ENCODE measurements at regions not wholly inside any gene's neighbourhood (a gene's known extent, or its start where the extent isn't known, plus 50 kb on each side); places are given as distances from the start of the nearest gene placed in this dataset.
A peak's percentile ranks its signal among the peaks of the same experiment; 100 is the strongest.
"Not testable (repeated sequence)": the region's sequence is repeated elsewhere in the genome, so short reads cannot be mapped to it uniquely, and the experiment has no call there.

DNA sequence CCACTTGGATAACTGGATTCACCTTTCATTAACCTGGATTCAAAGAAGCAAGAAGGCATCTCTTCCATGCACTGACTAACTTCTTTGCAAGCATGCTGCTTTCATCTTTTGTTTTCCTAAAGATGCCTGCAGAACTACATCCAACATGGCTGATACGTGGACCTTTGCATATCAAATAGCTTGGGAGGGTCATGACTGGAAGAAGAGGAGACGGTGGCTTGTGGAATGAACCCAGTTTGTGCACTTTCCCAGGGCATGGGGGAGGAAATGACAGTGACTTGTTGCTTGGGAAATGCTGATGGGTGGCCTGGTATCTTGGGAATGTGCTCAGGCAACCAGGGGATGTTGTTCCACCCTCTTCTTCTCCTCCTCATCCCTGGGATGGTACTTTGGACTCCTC, 133.4 kb downstream of the TRIM43 start:
- DNase-seq (ENCODE audit: low read depth in 4 of 4, low spot score in 3 of 4) = not testable (repeated sequence)

DNA sequence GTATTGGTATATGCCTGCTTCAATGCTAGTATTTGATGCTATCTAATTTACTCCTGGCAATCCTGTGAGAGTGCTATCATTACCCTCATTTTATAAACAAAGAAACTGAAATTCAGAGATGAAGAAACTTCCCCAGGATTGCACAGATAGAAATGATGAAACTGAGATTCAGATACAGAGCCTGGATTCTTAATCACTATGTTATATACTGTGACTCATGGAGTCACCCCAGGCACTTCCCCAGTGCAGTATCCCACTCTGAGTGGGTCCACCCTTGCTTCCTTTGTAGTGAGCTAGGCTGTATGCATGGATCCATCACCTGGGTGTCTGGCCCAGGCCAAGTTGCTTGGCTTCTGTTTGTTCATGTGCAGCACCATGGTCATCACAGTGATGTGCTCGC, 133.9 kb downstream of the TRIM43 start:
- DNase-seq (ENCODE audit: low read depth in 4 of 4, low spot score in 3 of 4) = not testable (repeated sequence)

DNA sequence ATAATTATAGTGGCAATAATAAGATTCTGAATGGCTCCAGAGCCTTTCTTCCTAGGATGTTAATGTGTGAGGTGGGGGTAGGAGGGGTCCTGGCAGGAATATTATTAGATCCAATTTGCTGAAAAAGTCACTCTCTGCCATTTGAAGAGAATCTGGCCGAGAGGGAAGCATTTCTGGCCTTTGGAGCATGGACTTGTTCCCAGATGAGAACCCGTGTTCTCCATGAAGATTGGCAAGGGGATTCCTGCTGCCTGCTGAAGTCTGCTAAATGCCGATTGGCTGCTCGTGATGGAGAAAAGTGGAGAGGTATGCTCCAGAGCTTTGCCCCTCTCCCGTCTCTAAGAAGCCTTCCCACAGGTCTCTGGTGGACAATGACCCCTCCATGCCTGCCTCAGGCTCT, 135.6 kb downstream of the TRIM43 start:
- DNase-seq (ENCODE audit: low read depth in 4 of 4, low spot score in 3 of 4) = not testable (repeated sequence)

DNA sequence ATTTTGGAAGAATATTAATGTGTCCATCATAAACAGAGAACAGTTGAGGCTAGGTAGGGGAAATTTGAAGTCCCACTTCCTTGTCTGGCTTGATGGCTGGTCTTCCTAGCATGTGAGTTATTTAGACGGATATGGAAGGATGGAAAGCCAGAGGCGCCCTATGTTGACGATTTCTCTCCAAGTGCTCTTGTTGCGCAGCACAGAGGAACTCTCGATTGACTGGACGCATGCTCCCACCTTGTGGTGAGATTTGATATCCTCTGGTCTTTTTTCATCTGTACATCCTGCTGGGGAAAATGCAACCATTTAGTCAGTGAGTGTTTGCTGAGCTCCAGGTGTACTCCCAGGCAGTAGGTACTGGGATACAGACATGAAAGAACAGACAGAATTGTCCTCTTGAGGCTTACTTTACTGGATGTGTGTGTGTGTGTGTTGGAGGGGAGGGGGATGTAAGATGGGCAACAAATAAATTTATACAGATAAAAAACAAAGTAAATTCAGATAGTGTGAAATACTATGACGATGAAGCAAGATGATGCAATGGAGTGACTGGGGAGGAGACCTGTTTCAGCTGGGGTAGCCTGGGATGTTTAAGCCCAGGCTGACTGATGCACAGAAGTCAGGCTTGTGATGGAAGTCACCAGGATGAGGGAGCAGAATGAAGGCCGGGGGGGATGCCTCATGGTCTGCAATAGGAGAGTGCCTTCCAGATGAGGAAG, 137.2 kb downstream of the TRIM43 start:
- peak; percentile 49 to 67 (median 58) for DNase-seq (ENCODE audit: low read depth in 4 of 4, low spot score in 3 of 4)

DNA sequence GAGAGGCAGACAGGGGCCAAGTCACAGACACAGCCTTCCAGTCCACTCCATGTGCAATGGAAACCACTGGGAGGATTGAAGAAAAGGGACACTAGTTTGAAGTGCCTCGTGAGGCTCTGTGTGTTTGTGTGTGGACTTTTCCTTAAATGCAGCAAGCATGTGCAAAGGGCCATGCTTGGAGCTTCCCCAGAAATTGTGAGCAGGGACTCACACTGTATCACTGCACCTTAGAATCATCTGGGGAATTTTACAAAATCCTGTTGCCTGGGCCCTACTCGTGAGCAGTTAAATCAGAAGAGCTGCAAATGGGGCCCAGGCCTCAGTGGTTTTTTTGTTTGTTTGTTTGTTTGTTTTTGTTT, 137.8 kb downstream of the TRIM43 start:
- no peak for DNase-seq (ENCODE audit: low read depth in 4 of 4, low spot score in 3 of 4)

DNA sequence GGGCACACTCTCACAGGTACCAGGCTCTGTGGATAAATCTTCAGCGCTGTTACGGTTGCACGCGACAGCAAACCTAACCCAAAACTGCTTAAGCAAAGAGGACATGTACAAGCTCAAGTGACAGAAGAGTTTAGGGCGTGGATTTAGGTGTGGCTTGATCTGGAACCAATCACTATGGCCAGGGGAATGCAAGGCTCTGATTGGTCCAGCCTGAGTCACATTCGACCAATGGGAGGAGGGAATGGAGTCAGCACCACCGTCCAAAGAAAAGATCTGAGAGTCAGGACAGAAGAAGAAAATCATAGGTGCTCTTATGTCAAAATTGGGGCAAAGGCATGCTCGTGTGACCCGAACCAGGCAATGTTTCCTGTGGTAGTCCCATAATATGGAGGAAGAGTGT, 139.0 kb downstream of the TRIM43 start:
- no peak for DNase-seq (ENCODE audit: low read depth in 4 of 4, low spot score in 3 of 4)

DNA sequence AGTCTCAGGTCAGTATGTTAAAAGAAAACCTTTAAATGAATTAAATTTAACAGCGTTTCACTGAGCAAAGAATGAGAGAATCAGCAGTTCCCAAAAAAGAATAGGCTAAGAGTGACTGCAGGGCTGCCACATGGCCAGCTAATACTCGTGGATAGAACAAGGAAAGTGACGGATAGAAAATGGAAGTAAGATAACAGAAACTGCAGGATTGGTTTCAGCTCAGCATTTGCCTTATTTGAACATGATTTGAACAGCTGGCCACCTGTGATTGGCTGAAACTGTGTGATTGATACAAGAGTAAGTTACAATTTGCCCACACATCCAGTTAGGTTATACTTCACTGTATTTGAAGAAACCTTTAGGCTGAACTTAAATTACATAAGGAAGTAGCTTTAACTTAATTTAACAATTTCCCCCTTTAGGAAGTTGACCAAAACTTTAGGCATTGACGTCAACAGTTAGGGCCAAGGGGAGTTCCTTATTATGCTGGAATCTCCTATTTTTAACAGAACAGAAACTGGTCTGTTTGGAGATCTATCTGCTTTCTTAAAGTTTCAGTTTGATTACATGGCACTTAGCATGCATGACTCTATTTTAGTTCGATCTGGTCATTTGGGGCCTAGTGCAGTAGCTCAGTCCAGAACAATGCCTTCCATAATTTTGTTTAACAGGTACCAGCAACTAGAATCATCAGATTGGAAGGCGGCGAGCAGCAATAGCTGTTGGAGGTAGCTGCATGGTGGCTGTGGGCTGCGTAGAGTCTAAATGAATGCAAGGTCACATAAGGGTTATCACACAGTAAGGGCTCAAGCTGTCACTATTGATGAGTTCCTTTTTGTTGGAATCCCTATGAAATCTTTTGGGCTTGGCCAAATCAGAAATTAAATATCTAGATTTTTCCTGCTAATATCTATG, 143.4 kb downstream of the TRIM43 start:
- no peak for DNase-seq (ENCODE audit: low read depth in 4 of 4, low spot score in 3 of 4)

DNA sequence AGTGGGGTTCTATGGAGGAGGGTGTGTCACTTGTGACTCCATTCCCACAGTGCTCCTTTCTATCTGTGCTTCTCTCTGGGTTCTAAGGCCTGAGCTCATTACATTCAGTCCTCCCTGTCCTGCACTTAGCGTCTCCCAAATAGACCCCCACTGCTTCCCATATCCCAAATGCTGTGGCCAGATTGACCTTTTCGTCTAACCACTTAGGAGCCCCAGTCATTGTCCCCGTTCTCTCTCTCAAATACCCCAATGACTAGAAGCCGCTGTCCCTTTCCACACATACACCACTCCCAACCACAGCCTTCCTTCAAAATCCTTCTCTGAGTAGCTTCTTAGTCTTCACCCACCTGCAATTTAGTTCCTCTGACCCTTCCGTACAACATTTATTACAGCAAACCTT, 146.5 kb downstream of the TRIM43 start:
- no peak for DNase-seq (ENCODE audit: low read depth in 4 of 4, low spot score in 3 of 4)

DNA sequence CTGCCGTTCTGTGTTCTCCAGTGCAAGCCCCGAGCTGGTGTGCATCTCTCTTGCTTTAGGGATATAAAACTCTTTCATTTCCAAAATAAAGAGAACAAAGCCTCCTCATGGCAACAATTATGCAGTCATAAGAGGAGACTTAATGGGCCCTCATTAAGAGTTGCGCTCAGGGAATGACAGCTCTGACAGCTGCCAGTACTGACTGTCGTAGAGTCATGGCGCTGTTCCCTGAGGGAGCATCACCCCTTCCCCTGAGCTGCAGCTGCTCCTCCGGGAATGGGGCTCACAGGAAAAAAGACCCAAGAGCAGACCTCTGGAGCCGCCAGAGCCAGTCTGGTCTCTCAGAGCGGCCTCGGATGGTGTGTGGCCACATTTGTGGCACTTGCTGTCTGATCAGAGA, 160.3 kb downstream of the TRIM43 start:
- not testable (repeated sequence) for DNase-seq (ENCODE audit: low read depth in 4 of 4, low spot score in 3 of 4)

DNA sequence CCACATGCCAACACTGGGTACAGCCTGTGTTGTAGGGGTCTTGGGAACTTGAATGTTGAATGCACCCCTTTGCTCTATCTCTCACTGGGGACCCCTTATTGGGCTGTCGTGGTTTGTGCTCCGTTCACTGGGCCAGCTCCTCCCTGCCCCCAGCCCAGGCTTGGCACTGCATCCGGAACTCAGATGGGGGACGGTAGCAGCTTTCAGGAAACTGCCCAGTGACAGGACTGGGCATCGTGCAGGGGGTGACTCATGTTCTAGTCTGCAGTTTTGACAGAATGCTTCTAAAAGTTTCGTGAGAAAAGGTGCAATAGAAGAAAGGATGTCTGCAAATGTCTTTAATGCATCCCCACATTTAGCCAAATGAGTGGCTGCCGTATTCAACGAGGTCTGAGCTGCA, 162.0 kb downstream of the TRIM43 start:
- DNase-seq (ENCODE audit: low read depth in 4 of 4, low spot score in 3 of 4) = not testable (repeated sequence)

DNA sequence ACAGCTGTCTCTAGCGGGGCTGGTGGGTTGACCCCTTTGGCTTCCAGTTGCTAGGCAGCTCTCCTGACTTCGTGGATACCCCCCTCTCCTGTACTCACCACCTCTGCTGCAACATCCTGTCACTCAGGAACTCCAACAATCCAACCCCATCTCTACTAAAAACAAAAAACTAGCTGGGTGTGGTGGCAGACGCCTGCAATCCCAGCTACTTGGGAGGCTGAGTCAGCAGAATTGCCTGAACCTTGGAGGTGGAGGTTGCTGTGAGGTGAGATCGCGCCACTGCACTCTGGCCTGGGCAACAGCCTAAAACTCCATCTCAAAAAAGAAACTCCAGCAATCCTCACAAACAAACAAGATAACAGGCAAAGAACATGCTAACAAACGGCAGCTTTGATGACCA, 162.4 kb downstream of the TRIM43 start:
- DNase-seq (ENCODE audit: low read depth in 4 of 4, low spot score in 3 of 4) = not testable (repeated sequence)

DNA sequence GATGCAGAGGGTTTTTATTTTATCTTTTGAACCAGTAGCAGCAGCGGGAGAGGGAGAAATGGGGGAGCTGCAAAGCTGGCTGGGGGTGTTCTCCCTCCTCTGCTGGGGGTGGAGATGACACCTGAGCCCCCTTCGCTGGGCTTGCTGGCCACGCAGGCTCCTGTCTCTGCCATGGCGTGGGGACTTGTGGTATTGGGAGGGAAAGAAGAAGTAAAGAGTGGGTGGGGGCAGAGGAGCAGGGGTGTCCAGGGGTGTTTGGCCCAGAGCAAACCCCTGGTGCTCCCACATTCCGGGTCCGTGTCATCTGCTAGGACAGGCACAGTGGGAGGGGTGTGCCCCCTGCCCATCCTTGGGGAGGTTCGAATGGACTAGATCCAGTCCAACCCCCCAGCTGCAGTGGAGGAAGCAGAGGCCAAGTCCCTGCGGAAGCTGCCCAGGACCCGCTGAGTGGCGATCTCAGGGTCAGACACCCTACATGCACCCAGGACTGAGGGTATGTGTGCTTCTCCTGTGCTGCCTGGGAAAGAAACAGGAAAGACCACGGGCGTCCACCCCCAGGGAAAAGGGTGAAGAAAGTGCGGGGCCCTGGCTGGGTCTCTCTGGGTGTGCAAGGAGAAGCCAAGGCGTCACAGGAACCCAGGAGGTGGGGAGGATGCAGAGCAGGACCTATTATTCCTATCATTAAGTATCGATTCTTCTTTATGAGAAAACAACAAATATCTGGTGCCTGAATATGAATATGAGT, 163.2 kb downstream of the TRIM43 start:
- not testable (repeated sequence) for DNase-seq (ENCODE audit: low read depth in 4 of 4, low spot score in 3 of 4)

DNA sequence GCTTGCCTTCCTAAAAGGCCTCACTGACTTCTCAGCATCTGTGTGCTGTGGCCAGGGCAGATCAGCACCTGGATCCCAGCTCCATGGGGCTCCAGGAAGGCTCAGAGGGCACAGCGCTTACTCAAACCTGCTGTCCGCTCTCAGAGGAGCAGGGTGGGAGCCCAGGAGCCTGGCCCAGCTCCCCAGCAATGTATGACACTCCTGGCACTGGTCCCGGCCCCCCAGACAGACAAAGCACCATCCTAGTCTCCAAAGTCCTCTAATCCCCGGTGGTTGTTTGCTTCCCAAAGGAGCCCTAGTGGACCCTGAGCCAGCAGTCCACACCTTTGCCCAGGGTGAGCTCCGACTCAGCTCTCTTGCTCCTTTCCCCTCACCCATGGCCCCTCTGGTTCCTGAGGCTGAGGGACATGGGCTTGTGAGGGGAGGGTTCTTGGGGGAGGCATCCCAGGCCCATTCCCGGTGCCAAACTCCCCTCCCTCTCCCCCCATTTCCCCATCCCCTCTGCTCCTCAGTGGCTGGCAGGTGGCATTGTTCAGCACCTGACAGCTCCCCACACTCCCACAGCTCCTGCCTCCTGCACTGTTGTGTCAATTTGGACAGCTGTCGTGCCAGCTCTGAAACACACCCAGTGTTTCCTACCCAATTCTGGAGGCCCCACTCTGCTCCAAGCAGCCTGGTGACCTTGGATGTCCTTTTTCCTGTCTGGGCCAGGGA, 164.3 kb downstream of the TRIM43 start:
- not testable (repeated sequence) for DNase-seq (ENCODE audit: low read depth in 4 of 4, low spot score in 3 of 4)

DNA sequence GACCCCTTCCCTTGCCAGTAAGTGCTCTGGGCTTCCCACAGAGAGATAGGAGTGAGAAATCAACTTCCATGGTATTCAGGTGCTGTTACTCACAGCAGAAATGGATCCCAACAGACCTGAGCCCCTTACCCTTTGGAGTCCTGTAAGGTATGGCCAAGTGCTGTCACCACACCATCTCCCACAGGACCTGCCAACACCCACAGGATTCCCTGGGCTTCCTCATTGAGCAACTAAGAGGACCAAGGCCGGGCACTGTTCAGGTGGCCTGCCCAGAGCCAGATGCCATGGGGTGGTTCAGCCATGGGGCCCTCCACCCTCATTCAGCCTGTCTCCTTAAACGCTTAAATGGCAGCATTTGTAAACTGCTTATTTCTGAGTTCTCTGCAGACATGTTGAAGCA, 166.2 kb downstream of the TRIM43 start:
- no peak for DNase-seq (ENCODE audit: low read depth in 4 of 4, low spot score in 3 of 4)

DNA sequence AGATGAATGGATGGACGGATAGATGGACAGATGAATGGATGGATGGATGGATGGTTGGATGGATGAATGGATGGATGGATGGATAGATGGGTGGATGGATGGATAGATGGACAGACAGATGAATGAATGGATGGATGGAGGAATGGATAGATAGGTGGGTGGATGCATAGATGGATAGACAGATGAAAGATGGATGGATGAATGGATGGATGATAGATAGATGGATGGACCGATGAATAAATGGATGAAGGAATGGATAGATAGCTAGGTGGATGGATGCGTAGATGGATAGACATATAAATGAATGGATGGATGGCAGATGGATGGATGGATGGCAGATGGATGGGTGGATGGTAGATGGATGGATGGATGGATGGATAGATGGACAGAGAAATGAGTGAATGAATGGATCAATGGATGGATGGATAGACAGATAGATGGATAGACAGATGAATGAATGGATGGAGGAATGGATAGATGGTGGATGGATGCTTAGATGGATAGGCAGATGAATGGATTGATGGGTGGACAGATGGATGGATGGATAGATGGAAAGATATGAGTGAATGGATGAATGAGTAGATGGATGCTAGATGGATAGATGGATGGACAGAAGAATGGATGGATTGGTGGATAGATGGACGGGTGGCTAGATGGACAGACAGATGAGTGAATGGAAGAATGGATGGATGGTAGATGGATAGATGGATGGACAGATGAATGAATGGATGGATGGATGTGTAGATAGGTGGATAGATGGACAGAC, 167.9 kb downstream of the TRIM43 start:
- no peak for DNase-seq (ENCODE audit: low read depth in 4 of 4, low spot score in 3 of 4)

DNA sequence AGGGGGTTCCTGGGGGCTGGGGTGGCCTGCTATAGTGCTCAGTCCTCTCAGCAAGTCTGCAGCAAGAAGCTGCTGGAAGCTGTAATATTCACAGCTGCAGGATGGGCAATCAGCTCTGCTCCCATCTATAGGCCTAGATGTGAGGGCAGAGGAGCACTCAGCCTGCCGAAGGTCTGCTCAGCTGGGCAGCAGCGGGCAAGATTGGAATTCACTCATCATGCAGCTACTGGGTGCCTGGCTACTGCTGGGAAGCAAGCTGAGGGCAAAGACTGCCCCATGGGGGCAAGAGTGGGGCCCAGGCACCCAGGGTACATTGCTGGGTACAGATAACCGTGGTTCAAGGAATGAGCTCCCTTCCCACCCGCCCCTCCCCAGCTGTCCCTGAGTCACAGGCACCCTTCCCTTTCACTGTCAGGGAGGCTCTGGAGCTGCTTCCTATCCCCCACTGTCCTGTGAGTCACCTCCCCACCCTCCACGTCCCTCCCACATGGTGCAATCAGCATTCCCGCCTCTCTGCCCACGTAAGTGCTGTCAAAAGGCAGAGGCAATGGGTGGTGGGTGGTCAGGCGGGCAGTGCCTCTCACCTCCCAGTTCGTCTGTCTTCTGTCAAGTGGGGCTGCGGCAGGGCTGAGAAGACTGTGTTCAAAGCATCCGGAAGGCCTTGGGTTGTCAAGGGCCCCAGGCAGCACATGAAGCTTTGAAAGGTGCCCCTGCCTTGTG, 169.2 kb downstream of the TRIM43 start:
- DNase-seq (ENCODE audit: low read depth in 4 of 4, low spot score in 3 of 4) = no peak

DNA sequence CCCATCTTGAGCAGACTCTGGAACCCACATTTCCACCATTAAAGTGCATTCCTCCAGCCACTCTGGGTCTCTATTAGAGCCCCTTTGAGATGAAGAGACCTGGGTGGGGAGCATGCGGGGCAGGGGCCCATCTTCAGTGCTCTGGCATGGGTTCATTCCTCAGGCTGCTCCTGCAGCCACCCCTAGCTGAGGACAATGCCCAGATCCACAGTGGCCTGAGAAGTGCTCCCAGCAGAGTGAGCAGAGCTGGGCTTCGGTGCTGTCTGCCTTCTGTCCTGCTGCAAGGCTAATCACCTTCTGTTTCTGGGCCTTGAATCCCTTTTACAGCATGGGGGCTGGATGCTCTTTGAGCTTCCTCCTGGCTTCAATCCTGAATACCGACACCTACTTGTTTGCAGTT, 169.8 kb downstream of the TRIM43 start:
- no peak for DNase-seq (ENCODE audit: low read depth in 4 of 4, low spot score in 3 of 4)

DNA sequence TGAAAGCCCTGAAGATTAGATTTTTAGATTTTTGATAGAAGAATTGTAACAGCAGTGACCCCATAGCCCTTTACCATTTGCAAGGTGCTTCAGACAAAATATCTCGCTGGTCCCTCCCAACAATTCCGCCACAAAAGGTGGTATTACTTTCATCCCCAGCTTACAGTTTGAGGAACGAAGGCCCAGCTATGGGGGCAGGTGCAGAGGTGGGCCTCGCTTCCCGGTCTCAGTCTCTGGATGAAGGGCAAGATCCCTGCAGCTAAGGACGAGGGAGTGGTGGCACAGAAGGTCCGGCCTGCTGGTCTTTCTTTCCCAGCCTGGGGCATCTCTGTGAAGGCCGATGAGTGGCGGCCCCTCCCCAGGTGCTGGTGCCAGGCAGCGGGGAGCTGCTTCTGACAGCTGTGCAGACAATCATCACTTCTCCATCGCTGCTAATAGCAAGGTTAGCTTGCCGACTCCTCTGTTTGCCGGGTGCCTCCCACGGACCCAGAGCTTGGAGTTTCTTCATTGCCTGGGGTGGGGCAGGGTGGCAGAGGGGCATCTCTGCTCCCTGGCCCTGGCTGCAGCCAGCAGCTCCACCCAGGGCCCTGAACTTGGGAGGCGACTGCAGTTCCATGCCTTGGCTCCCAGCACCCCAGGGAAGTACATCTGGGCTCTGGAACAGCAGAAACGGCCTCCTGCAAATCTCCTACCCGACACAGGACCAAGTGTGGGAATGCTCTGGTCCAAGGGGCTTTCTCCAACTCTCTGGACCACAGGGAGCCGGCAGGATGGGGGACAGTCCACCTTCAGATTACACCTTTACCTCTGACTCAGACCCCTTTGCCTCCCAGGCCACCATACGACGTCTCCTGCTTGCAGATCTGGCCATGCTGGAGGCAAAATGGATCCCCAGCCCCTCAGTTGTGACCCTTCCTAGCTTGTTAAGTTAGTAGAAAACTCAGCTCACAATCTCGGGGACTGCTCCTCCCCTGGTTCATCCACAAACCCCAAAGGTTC, 170.5 kb downstream of the TRIM43 start:
- not testable (repeated sequence) for DNase-seq (ENCODE audit: low read depth in 4 of 4, low spot score in 3 of 4)
